HK-2 (cell line): ENCODE measurements at regions not wholly inside any gene's neighbourhood (a gene's known extent, or its start where the extent isn't known, plus 50 kb on each side); places are given as distances from the start of the nearest gene placed in this dataset.
A peak's percentile ranks its signal among the peaks of the same experiment; 100 is the strongest.

Source experiments
- DNase-seq: peaks from one replicate; pipeline ENCODE4 v3.0.0-alpha.2; 2018; ENCODE audit not compliant: unreplicated experiment

GRCh38 chr6:88383183-88383582 lies 217.0 kb upstream of the CNR1 start:
- DNase-seq = no peak

GRCh38 chr6:88381289-88381642 lies 215.1 kb upstream of the CNR1 start:
- DNase-seq = no peak

- no peak for DNase-seq
Observed at GRCh38 chr6:88380618-88381288, 214.6 kb upstream of the CNR1 start.

- DNase-seq = peak; percentile 53
Observed at GRCh38 chr6:88380083-88380482, 213.9 kb upstream of the CNR1 start.

- DNase-seq = no peak
Observed at GRCh38 chr6:88378639-88379038, 212.5 kb upstream of the CNR1 start.

- no peak for DNase-seq
Observed at GRCh38 chr6:88377976-88378568, 211.9 kb upstream of the CNR1 start.

- DNase-seq = no peak
Observed at GRCh38 chr6:88376768-88377387, 210.7 kb upstream of the CNR1 start.

- no peak for DNase-seq
Observed at GRCh38 chr6:88376197-88376596, 210.1 kb upstream of the CNR1 start.

GRCh38 chr6:88374553-88374952 lies 208.4 kb upstream of the CNR1 start:
- DNase-seq = no peak

GRCh38 chr6:88371480-88371879 lies 205.3 kb upstream of the CNR1 start:
- no peak for DNase-seq

- DNase-seq = no peak
Observed at GRCh38 chr6:88370127-88370710, 204.1 kb upstream of the CNR1 start.

- DNase-seq = no peak
Observed at GRCh38 chr6:88369262-88369661, 203.1 kb upstream of the CNR1 start.

- DNase-seq = no peak
Observed at GRCh38 chr6:88368071-88368787, 202.1 kb upstream of the CNR1 start.

GRCh38 chr6:88367248-88367647 lies 201.1 kb upstream of the CNR1 start:
- no peak for DNase-seq

- no peak for DNase-seq
Observed at GRCh38 chr6:88366672-88367071, 200.5 kb upstream of the CNR1 start.

GRCh38 chr6:88365656-88366055 lies 199.5 kb upstream of the CNR1 start:
- DNase-seq = no peak

- no peak for DNase-seq
Observed at GRCh38 chr6:88365230-88365629, 199.1 kb upstream of the CNR1 start.

- DNase-seq = no peak
Observed at GRCh38 chr6:88361754-88362153, 195.6 kb upstream of the CNR1 start.

- no peak for DNase-seq
Observed at GRCh38 chr6:88361298-88361697, 195.2 kb upstream of the CNR1 start.

GRCh38 chr6:88360203-88360797 lies 194.2 kb upstream of the CNR1 start:
- DNase-seq = no peak

GRCh38 chr6:88359530-88360202 lies 193.5 kb upstream of the CNR1 start:
- no peak for DNase-seq

- no peak for DNase-seq
Observed at GRCh38 chr6:88358846-88359245, 192.7 kb upstream of the CNR1 start.
